OCI-LY3 (cell line): ENCODE measurements at regions not wholly inside any gene's neighbourhood (a gene's known extent, or its start where the extent isn't known, plus 50 kb on each side); places are given as distances from the start of the nearest gene placed in this dataset.

Experiments
- CTCF ChIP-seq: fragments of 200-600, 300-600 bp; sonication (generic); IDR thresholded peaks from 2 replicates; pipeline ENCODE4 v1.5.1; 2014; ENCODE audit warnings: antibody characterized with exemption, low read length, low read depth
- EZH2phosphoT487 ChIP-seq: fragments of 200-600 bp; shearing (Covaris generic); IDR thresholded peaks from 2 replicates; pipeline ENCODE4 v1.6.1; 2018; ENCODE audit warnings: antibody characterized with exemption, mixed run types, low read depth

DNA sequence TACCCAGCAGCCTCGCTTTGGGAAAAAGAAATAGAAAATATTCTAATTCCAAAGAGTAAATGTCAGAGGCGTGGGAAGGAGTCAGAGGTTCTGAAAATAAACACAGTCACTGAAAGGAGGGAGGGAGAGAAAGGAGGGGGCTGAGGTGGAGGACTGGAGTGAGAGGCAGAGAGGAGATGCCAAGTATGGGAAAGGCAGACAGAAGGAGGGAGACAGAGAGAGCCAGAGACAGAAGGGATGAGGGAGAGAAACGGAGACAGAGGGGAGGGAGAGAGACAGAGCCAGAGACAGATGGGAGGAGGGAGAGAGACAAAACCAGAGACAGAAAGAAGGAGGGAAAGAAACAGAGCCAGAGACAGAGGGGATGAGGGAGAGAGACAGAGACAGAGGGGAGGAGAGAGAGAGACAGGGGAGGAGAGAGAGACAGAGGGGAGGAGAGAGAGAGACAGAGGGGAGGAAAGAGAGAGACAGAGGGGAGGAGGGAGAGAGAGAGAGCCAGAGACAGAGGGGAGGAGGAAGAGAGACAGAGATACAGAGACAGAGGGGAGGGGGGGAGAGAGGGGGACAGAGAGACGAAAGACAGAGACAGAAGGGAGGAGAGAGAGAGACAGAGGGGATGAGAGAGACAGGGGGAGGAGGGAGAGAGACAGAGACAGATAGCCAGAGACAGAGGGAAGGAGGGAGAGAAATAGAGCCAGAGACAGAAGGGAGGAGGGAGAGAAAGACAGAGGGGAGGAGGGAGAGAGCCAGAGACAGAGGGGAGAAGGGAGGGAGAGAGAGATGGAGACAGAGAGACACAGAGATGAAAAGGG, 525.5 kb downstream of the MATN1 start:
- no peak for TF ChIP-seq CTCF
- TF ChIP-seq EZH2phosphoT487 = no peak
